Activated T-helper 2 cell treated with anti-CD3 and anti-CD28 coated beads, Interferon-gamma antibody, Interleukin-2, Interleukin-4, amounts not matched to agents 10 μg/mL and 5 μg/mL and 100 μg/mL, durations not matched to agents 14 hours and 24 hours and 36 hours (primary cell): ENCODE measurements at regions not wholly inside any gene's neighbourhood (a gene's known extent, or its start where the extent isn't known, plus 50 kb on each side); places are given as distances from the start of the nearest gene placed in this dataset.
A peak's percentile ranks its signal among the peaks of the same experiment; 100 is the strongest.
"Not testable (repeated sequence)": the region's sequence is repeated elsewhere in the genome, so short reads cannot be mapped to it uniquely, and the experiment has no call there.

Source experiments
- DNase-seq: peaks from one replicate; pipeline ENCODE4 v3.0.0; 2021; ENCODE audit warnings: low spot score
- H3K27ac Mint-ChIP-seq: one replicate; pipeline ENCODE4 v1.8.0; 2021; ENCODE audit warnings: mixed read lengths
- H3K27me3 Mint-ChIP-seq: one replicate; pipeline ENCODE4 v1.8.0; 2021; ENCODE audit warnings: low read depth, mixed read lengths
- H3K36me3 Mint-ChIP-seq: one replicate; pipeline ENCODE4 v1.8.0; 2021; ENCODE audit warnings: low read depth, mixed read lengths
- H3K4me1 Mint-ChIP-seq: one replicate; pipeline ENCODE4 v1.8.0; 2021; ENCODE audit warnings: low read depth, mixed read lengths
- H3K4me3 Mint-ChIP-seq: one replicate; pipeline ENCODE4 v1.8.0; 2021; ENCODE audit warnings: low read depth, mild to moderate bottlenecking, moderate library complexity, mixed read lengths
- H3K9me3 Mint-ChIP-seq: one replicate; pipeline ENCODE4 v1.8.0; 2021; ENCODE audit warnings: mixed read lengths
- intact Hi-C: fragments of 100-400 bp; cut with micrococcal nuclease; formaldehyde crosslinking; loops from one replicate; pipeline ENCODE4 v1.15.1; 2023

DNA sequence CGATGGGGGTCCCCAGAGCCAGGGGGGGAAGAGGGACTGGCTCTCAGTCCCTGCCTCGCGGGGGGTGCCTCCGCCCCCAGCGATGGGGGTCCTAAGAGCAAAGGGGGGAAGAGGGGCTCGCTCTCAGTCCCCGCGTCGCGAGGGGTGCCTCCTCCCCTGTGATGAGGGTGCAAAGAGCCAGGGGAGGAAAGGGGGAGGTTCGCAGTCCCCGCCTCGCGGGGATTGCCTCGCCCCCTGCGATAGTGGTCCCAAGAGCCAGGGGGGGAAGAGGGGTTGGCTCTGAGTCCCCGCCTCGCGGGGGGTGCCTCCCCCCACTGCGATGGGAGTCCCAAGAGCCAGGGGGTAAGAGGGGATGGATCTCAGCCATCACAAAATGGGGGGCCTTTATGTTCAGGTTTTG, 168.5 kb downstream of the ATP6V0E2 start:
- H3K27me3 Mint-ChIP-seq, result peaks cover 23% of the 10 kb centered on the region
- H3K4me3 Mint-ChIP-seq, H3K4me1 Mint-ChIP-seq, H3K9me3 Mint-ChIP-seq, DNase-seq, H3K36me3 Mint-ChIP-seq, intact Hi-C loops, H3K27ac Mint-ChIP-seq: not testable (repeated sequence)

DNA sequence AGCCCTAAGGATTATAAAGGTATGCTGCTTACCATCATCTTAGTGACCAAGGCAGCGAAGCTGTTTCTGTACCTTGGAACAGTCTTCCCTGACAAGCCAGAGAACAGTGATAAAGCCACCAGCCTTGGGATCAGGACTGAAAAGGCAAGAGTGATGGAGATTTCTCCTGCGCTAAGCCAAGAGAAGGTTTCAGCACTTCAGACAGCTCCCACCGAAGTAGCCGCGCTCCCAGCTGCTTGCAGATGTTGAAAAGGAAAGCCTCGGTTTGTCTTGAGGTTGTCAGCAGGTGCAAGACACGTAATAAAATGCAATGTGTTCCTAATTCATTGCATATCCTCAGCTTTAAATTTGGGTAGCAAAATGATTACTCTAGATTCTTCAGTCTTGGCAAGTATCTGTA, 171.0 kb downstream of the ATP6V0E2 start:
- H3K36me3 Mint-ChIP-seq, DNase-seq, H3K27ac Mint-ChIP-seq, H3K9me3 Mint-ChIP-seq, H3K4me1 Mint-ChIP-seq, H3K4me3 Mint-ChIP-seq: not testable (repeated sequence)
- peaks cover 32% of the 10 kb centered on the region for H3K27me3 Mint-ChIP-seq
- intact Hi-C loops, result loop anchor here (5.0 kb wide), 1 partner anchor 162 kb away; no protein-coding TSS in a partner anchor

DNA sequence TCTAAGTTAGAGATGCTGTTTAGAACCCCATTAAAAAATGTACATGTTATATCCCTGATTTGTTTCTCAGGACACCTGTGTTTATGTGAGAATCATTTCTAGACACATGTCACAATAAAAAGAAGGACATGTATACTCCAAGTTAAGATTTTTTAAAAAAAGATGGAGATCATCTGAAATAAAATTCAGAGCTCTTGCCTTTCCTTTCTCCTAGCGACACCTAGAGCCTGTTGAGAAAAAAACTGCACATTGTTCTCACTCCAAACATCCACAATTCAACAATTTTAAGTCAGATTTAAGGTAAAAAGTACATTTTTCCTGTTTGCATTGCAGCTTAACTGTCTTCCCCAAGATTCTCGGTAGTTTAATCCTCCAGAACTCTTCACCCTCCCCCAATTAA, 171.8 kb downstream of the ATP6V0E2 start:
- DNase-seq, H3K27ac Mint-ChIP-seq, H3K4me3 Mint-ChIP-seq, H3K4me1 Mint-ChIP-seq, H3K36me3 Mint-ChIP-seq, H3K9me3 Mint-ChIP-seq: not testable (repeated sequence)
- intact Hi-C loops, result loop anchor here (5.0 kb wide), 1 partner anchor 163 kb away; no protein-coding TSS in a partner anchor
- peaks cover 36% of the 10 kb centered on the region for H3K27me3 Mint-ChIP-seq

DNA sequence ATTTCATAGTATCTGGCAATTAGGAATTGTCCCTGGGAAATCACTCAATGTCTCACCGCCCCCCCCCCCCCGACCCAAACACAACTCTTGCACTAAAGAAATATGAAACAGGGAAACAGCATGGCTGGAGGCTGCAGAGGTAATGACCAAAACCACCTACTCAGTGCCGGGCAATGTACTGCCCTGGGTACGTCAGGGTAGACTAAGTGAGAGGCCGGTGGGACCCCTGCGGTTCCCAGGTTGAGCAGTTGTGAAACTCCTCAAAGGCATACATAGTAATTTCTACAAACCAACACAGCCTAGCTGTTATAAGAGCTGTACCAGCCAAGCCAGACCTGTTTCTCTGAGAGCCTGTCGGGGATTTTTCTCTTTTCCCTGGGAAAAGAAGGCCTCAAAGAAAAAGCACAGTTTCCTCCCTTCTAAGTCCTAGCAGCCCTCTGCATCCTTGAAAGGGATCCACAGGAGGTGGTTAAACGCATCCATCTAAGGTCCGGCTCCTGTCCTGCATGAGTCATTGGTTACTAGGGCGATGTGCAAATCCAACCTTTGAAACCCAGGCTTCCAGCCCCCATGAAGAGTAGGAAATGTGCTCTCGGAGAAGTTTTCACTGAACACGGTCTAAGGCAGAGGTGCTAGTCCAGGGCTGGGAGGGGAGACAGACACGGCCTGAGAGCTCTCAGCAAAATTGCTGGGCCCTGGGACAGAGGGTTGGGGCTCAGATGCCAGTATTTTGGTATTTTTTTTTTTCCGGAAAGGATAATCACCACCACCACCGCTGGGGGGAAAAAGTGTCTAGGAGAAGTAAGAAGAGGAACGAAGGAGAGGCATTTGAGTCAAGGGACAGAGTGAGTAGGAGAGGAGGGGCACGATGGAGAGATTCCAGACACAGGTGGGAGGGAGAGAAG, 172.8 kb downstream of the ATP6V0E2 start:
- H3K4me1 Mint-ChIP-seq, DNase-seq, H3K27ac Mint-ChIP-seq, H3K9me3 Mint-ChIP-seq, H3K36me3 Mint-ChIP-seq: not testable (repeated sequence)
- H3K27me3 Mint-ChIP-seq, result peaks cover 36% of the 10 kb centered on the region
- peak overlapping the region; percentile 47 for H3K4me3 Mint-ChIP-seq
- intact Hi-C loops, result loop anchor here (5.0 kb wide), 1 partner anchor 164 kb away; no protein-coding TSS in a partner anchor

DNA sequence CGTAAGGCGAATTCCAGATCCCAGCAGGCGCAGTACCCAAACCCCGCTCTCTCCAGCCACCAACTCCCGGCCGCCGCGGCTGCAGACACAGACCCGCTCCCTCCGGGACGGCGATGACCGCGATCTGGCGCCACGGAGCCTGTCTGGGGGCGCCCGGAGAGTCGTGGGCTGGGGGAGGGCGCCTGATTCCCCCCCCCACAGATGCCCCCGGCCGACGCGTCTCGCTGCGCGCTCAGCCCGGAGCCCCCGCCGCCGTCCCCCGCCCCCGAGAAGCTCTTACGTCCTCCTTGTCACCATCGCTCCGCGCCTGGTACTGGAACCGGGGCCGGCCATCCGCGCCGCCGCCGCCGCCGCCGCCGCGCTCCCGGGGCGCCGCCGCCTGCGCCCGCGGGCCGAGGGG, 173.6 kb downstream of the ATP6V0E2 start:
- Mint-ChIP-seq H3K4me3 (peak overlapping the region; percentile 47), H3K27me3 (peaks cover 38% of the 10 kb centered on the region)
- H3K9me3 Mint-ChIP-seq, H3K36me3 Mint-ChIP-seq, H3K4me1 Mint-ChIP-seq, DNase-seq, H3K27ac Mint-ChIP-seq: not testable (repeated sequence)
- intact Hi-C loops, result loop anchor here (5.0 kb wide), 1 partner anchor 165 kb away; no protein-coding TSS in a partner anchor

DNA sequence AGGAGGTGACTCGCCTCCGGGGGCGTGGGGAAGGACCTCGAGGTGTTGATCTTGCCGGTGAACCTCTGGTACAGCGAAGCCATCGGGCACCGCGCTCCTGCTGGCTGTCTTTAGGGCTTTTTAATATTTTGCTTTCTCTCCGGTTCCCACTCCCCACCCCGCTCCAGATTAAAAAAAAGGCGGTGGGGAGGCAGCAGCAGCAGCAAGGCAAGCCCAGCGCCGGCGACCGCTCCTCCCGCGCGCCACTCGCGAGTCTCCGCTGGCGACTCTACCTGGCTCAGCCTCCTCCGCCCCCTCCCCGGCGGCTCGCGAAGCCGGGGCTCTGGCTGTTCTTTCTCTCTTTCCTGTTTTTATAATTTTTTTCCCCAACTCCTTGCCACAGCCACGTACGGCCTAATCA, 174.0 kb downstream of the ATP6V0E2 start:
- intact Hi-C loops, result loop anchor here (5.0 kb wide), 1 partner anchor 165 kb away; no protein-coding TSS in a partner anchor
- not testable (repeated sequence) for DNase-seq
- peaks cover 38% of the 10 kb centered on the region for H3K27me3 Mint-ChIP-seq

DNA sequence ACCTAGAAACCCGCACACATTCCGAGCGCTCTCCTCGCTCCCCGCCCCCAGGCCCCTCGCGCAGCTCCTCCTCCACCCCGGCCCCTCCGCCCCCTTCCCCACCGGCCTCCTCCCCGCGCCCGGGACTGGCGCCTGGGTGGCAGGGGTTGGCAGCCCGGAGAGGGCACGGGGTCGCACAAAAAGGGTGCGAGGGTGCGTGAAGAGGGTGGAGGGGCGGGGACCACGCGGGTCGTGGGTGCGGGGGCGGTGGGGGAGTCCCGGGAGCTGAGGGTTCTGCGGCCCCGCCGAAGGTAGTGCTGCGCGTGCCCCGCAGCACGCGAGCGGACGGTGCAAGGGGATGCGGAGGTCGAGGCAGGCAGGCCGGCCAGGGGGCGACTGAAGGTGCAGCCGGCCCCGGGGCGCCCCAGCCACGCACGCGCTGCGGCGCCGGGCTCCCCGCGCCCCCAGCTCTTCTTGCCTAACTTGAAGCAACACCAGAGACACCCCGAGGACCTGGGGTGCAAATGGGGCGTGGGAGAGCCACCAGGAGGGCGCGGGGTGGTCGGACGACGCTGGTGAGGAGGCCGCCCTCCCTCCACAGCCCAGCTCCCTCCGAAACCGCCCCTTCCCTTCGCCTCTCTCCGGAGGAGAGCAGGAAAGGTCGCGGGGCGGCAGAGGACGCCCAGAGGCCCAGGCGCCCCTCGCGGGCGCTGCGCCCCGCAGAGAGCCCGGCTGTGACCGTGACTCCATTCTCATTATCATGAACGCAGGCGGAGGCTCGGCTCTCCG, 174.7 kb downstream of the ATP6V0E2 start:
- not testable (repeated sequence) for H3K4me1 Mint-ChIP-seq, H3K27ac Mint-ChIP-seq, H3K36me3 Mint-ChIP-seq, H3K4me3 Mint-ChIP-seq, H3K9me3 Mint-ChIP-seq, DNase-seq
- peaks cover 40% of the 10 kb centered on the region for H3K27me3 Mint-ChIP-seq
- intact Hi-C loops, result loop anchor here (5.0 kb wide), 1 partner anchor 166 kb away; no protein-coding TSS in a partner anchor

More for the DNA sequence above, 174.0 kb downstream of the ATP6V0E2 start:
- not testable (repeated sequence) for H3K27ac Mint-ChIP-seq, H3K36me3 Mint-ChIP-seq, H3K4me1 Mint-ChIP-seq, H3K9me3 Mint-ChIP-seq
- peak overlapping the region; percentile 68 for H3K4me3 Mint-ChIP-seq

DNA sequence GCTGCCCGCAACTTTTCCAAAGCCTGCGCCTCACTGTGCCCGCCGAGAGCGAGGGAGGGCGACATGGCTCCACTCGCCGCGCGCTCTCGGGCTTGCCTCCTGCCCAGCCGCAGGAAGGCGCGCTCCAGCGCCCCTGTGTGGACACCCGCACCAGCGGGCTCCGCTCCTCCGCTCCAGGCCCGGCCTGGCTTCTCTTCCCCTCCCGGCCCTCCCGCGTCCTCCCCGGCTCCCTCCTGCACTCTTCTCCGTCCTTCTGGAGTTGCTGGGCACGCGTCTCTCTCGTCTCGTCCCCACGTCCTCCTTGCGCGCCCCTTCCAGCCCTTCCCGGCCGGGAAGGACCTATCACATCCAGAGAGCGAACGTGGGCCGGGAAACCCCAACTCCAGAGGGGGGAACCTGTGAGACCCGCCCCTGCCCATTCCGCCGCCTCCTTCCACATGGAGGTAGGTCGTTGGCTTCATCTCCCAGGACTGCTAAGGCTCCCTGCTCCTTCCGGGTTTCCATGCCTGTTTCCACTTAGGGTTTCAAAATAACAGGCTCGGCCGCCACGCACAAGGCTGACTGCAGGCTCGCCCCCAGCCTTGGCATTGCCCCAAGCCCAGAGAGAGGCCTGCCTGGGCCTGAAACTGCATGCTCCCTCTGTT, 175.4 kb downstream of the ATP6V0E2 start:
- not testable (repeated sequence) for H3K36me3 Mint-ChIP-seq, H3K9me3 Mint-ChIP-seq, H3K27ac Mint-ChIP-seq, H3K4me1 Mint-ChIP-seq, DNase-seq
- Mint-ChIP-seq H3K4me3 (peak overlapping the region; percentile 33), H3K27me3 (peaks cover 41% of the 10 kb centered on the region)
- intact Hi-C loops, result loop anchor here (5.0 kb wide), 1 partner anchor 167 kb away; no protein-coding TSS in a partner anchor

DNA sequence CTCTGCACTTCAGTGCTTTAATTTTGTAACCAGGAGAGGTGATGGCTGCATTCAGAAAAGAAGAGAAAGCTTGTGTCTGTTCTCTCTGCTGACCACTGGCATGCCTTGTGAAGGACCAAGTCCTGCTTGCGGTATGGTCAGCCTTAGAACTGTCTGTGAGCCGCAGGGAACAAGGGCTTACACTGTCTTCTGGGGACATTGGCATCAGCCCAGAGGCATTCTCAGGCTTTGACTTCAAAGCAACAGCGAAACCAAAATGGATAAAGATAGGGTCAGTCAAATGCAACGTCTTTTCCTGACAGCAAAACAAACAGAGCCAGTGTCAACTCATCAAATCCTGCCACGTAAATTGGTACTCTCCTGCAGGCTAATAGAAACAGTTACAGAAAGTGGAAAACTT, 179.6 kb downstream of the ATP6V0E2 start:
- H3K27ac Mint-ChIP-seq, intact Hi-C loops, H3K4me3 Mint-ChIP-seq, DNase-seq, H3K36me3 Mint-ChIP-seq, H3K4me1 Mint-ChIP-seq, H3K9me3 Mint-ChIP-seq: not testable (repeated sequence)
- H3K27me3 Mint-ChIP-seq, result peaks cover 32% of the 10 kb centered on the region

DNA sequence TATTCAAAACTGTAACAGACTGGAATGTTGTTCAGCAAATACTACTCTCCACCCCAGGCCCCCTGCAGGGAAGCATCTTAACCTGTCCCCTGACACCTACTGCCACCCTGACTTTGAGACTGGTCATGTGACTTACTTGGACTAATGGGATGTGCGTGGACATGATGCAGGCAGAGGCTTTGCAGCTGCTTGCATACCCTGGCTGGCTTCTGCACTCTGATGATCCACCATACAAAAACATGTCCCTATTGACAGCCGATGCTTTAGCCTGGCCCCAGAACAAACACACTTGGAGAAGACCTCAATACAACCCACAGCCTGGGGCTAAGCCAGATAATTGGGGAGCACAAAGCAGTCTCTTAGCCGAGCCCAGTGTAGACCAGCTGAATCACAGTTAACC, 180.5 kb downstream of the ATP6V0E2 start:
- H3K36me3 Mint-ChIP-seq, H3K4me1 Mint-ChIP-seq, H3K4me3 Mint-ChIP-seq, DNase-seq, intact Hi-C loops, H3K9me3 Mint-ChIP-seq, H3K27ac Mint-ChIP-seq: not testable (repeated sequence)
- H3K27me3 Mint-ChIP-seq, result peaks cover 34% of the 10 kb centered on the region

DNA sequence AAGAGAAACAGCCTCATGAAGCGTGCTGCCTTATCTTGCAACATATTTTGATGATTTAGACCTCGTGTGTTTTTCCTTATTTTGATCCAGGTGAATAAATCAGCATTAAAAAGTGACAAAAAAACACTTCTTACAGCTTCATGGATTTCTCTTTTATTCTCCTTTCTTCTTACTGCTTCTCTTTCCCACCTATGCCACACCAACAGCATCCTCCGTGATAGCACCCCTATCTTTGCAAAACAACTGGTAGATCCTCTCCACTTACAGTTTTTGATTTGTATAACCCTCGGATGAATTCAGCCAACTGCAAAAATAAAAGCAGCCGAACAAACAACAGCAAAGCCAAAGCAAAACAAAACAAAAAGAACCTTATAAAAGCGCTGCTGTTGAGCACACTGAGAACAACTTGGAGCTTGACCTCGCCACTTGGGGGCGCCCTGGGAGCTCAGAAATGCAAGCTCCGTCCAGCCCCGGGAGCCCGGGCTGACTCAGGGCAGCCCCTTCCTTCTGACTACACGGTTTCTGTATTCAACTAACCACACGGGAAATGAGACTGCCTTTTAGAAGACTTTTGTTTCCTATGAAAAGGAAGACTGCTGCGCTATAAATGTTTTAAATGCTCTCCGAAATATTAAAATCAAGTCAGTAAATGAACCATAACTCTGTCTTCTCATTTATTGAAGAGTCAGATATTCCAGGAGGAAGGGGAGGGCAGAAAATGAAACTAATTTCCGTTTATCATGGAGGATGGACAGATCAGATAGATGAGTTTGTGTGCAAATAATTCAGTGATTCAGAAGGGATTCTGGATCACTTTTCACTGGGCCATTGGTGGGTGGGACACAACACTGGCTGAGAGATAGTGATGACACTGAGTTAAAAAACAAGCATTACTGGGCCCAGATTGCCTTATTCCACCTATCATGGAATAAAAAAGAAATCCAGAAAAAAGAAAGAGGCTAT, 186.8 kb downstream of the ATP6V0E2 start:
- H3K27me3 Mint-ChIP-seq, result peaks cover 19% of the 10 kb centered on the region
- H3K36me3 Mint-ChIP-seq, H3K27ac Mint-ChIP-seq, H3K4me1 Mint-ChIP-seq, H3K9me3 Mint-ChIP-seq, intact Hi-C loops, H3K4me3 Mint-ChIP-seq: not testable (repeated sequence)
- DNase-seq, result peak; percentile 77

DNA sequence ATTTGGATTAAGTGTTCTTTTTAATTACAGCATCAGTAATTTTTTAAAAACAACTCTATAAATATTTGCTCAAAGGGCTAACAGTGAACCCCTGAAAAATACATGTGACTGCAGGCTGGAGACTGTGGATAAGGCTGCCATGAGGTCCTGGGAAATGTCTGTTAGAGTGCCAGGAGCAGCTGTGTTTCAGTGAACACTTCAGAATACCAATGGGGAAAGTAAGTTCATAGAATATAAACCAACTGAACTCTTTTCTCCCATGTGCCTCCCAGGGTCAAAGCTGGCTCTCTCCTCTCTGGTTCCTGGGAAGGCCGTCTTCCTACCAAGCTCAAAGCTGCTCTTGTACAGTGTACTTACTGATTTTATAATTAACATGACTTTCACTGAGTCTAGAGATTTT, 189.4 kb downstream of the ATP6V0E2 start:
- H3K4me1 Mint-ChIP-seq, DNase-seq, H3K9me3 Mint-ChIP-seq, H3K27ac Mint-ChIP-seq, H3K36me3 Mint-ChIP-seq, intact Hi-C loops, H3K4me3 Mint-ChIP-seq: not testable (repeated sequence)
- H3K27me3 Mint-ChIP-seq, result peaks cover 12% of the 10 kb centered on the region
